DOHH2 (cell line): ENCODE measurements at regions not wholly inside any gene's neighbourhood (a gene's known extent, or its start where the extent isn't known, plus 50 kb on each side); places are given as distances from the start of the nearest gene placed in this dataset.

ENCODE experiments used
- H3F3A ChIP-seq: fragments of 200-600 bp; sonication (generic), shearing (Covaris generic); 2 replicates; pipeline ENCODE4 v1.6.0; 2016; ENCODE audit warnings: antibody characterized with exemption, mild to moderate bottlenecking; ENCODE audit not compliant: control insufficient read depth, insufficient read depth
- H3K27ac ChIP-seq: fragments of 200-600 bp; sonication (generic); 2 replicates; pipeline ENCODE4 v1.5.1; 2014; ENCODE audit warnings: low read depth, mild to moderate bottlenecking, low read length, moderate library complexity
- H3K27me3 ChIP-seq: fragments of 200-600 bp; sonication (generic); 2 replicates; pipeline ENCODE4 v1.6.1; 2014; ENCODE audit warnings: mild to moderate bottlenecking, low read length, mixed read lengths; ENCODE audit not compliant: control insufficient read depth
- H3K36me3 ChIP-seq: fragments of 200-600 bp; sonication (generic); 2 replicates; pipeline ENCODE4 v1.6.1; 2014; ENCODE audit warnings: mild to moderate bottlenecking, low read length, moderate library complexity, mixed read lengths; ENCODE audit not compliant: control insufficient read depth
- H3K4me1 ChIP-seq: fragments of 200-600 bp; sonication (generic); 2 replicates; pipeline ENCODE4 v1.6.1; 2014; ENCODE audit warnings: mild to moderate bottlenecking, low read length, mixed read lengths; ENCODE audit not compliant: control insufficient read depth
- H3K4me2 ChIP-seq: fragments of 200-600 bp; sonication (generic); 2 replicates; pipeline ENCODE4 v1.6.0; 2014; ENCODE audit warnings: mild to moderate bottlenecking, low read length, moderate library complexity
- H3K4me3 ChIP-seq: fragments of 200-600 bp; sonication (generic); 2 replicates; pipeline ENCODE4 v1.5.1; 2014; ENCODE audit warnings: mild to moderate bottlenecking, low read length, mixed read lengths
- H3K79me2 ChIP-seq: fragments of 200-600 bp; sonication (generic); 2 replicates; pipeline ENCODE4 v1.6.1; 2014; ENCODE audit warnings: mild to moderate bottlenecking, low read length, mixed read lengths; ENCODE audit not compliant: control insufficient read depth
- H3K9me2 ChIP-seq: fragments of 200-600 bp; sonication (generic); replicated peaks from 2 replicates; pipeline ENCODE4 v1.6.1; 2014; ENCODE audit warnings: mild to moderate bottlenecking, low read length, mixed read lengths; ENCODE audit not compliant: control insufficient read depth
- H3K9me3 ChIP-seq: fragments of 200-600 bp; sonication (generic); 2 replicates; pipeline ENCODE4 v1.6.1; 2014; ENCODE audit warnings: antibody characterized with exemption, low read length, mixed read lengths; ENCODE audit not compliant: control insufficient read depth, insufficient read depth
- H4K20me1 ChIP-seq: fragments of 200-600 bp; sonication (generic); 2 replicates; pipeline ENCODE4 v1.6.0; 2014; ENCODE audit warnings: low read depth, mild to moderate bottlenecking, antibody characterized with exemption, low read length, moderate library complexity; ENCODE audit not compliant: control insufficient read depth, insufficient read depth
- CTCF ChIP-seq: fragments of 200-600 bp; sonication (generic); IDR thresholded peaks from one replicate; pipeline ENCODE4 v1.5.1; 2014; ENCODE audit warnings: antibody characterized with exemption, mild to moderate bottlenecking, low read depth, low read length; ENCODE audit not compliant: poor library complexity, severe bottlenecking
- EZH2phosphoT487 ChIP-seq: fragments of 200-600 bp; sonication (generic); IDR thresholded peaks from 2 replicates; pipeline ENCODE4 v1.6.1; 2017; ENCODE audit warnings: borderline replicate concordance, mild to moderate bottlenecking, antibody characterized with exemption, low read length, moderate library complexity, mixed read lengths

GRCh38 chr18:59801576-59801975 is 98.2 kb upstream of the PMAIP1 start:
- H3K27ac ChIP-seq, result no peak overlapping the region

DNA sequence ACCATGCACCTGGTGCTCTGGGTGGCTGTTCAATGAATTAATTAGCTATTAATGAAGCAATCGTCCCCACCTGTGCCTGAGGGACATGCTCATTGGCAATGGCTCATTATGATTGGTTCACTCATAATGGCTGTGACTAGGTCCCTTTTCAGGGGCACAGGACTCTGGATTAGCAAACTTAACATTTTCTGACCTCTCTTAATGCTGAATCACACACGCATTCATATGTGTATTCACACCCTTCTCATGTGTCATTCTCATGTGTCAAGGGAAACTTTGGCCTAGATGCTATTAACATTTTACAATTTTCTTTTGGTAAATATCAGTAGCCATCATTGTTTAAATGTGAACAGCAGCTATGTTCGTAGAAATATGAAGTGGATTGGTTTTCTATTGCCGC is 98.9 kb upstream of the PMAIP1 start:
- Histone ChIP-seq H3K9me2 (no peaks in the 10 kb centered on the region), H3K4me1 (no peaks in the 10 kb centered on the region), H3F3A (no peaks in the 10 kb centered on the region), H3K4me2 (no peak overlapping the region), H3K27ac (no peak overlapping the region), H4K20me1 (no peaks in the 10 kb centered on the region), H3K9me3 (no peaks in the 10 kb centered on the region), H3K4me3 (no peak overlapping the region), H3K27me3 (no peaks in the 10 kb centered on the region), H3K36me3 (no peaks in the 10 kb centered on the region), H3K79me2 (no peaks in the 10 kb centered on the region)
- TF ChIP-seq CTCF, result no peak
- TF ChIP-seq EZH2phosphoT487, result no peak

More at GRCh38 chr18:59801576-59801975, 98.2 kb upstream of the PMAIP1 start:
- Histone ChIP-seq H3K36me3 (no peaks in the 10 kb centered on the region), H3K9me2 (no peaks in the 10 kb centered on the region), H3K9me3 (no peaks in the 10 kb centered on the region), H4K20me1 (no peaks in the 10 kb centered on the region), H3K4me3 (no peak overlapping the region), H3K4me1 (no peaks in the 10 kb centered on the region), H3K4me2 (no peak overlapping the region), H3F3A (no peaks in the 10 kb centered on the region), H3K27me3 (0 out of 2 replicates have a peak, but pooled peaks cover 2% of the 10 kb centered on the region), H3K79me2 (no peaks in the 10 kb centered on the region)
- TF ChIP-seq EZH2phosphoT487, result no peak
- TF ChIP-seq CTCF, result no peak

GRCh38 chr18:59799383-59800015 is 100.3 kb upstream of the PMAIP1 start:
- no peaks in the 10 kb centered on the region for H3K9me2 ChIP-seq

More at GRCh38 chr18:59799383-59800015, 100.3 kb upstream of the PMAIP1 start:
- no peak overlapping the region for H3K4me2 ChIP-seq
- no peaks in the 10 kb centered on the region for H3F3A ChIP-seq
- no peaks in the 10 kb centered on the region for H3K9me3 ChIP-seq
- H3K79me2 ChIP-seq, result no peaks in the 10 kb centered on the region
- no peaks in the 10 kb centered on the region for H3K36me3 ChIP-seq
- no peak overlapping the region for H3K27ac ChIP-seq
- TF ChIP-seq CTCF, result no peak
- no peak for TF ChIP-seq EZH2phosphoT487
- H3K4me3 ChIP-seq, result no peak overlapping the region
- H4K20me1 ChIP-seq, result no peaks in the 10 kb centered on the region
- no peaks in the 10 kb centered on the region for H3K4me1 ChIP-seq
- H3K27me3 ChIP-seq, result peaks cover 4% of the 10 kb centered on the region; the same call in 1 of the 2 replicates
